Endothelial cell of umbilical vein (primary cell): ENCODE measurements at regions not wholly inside any gene's neighbourhood (a gene's known extent, or its start where the extent isn't known, plus 50 kb on each side); places are given as distances from the start of the nearest gene placed in this dataset.

ENCODE experiments used
- BruUV-seq: library from RNA; stranded (reverse); fragments of 400-500 nt; replicated peaks from 2 replicates; lab custom pipeline; 2021; lab: Mats Ljungman, UMichigan
- CTCF ChIA-PET: fragments of 300-600, 350-600 bp; sonication (Branson Sonifier 250); formaldehyde crosslinking; loops from one replicate; lab custom pipeline; 2021; ENCODE audit warnings: antibody characterized with exemption, inconsistent platforms; lab: Charles Lee
- POLR2A ChIA-PET: fragments of 300-600, 350-600 bp; sonication (Branson Sonifier 250); formaldehyde crosslinking; loops from one replicate; lab custom pipeline; 2021; ENCODE audit warnings: antibody characterized with exemption, inconsistent platforms; lab: Charles Lee
- DNase-seq: peaks from one replicate; pipeline ENCODE4 v3.0.0-alpha.2; 2011; ENCODE audit warnings: low read depth, low spot score
- FAIRE-seq: peaks from 2 replicates; lab custom pipeline; 2011; peaks lifted over from hg19 to GRCh38; lab: Jason Lieb, UNC
- H2AFZ ChIP-seq: 2 replicates; pipeline ENCODE4 v1.6.0; 2012; ENCODE audit warnings: low read depth, low read length, control low read depth, inconsistent platforms
- H3K27ac ChIP-seq: 2 replicates; pipeline ENCODE4 v1.5.1; 2011; ENCODE audit warnings: low read depth, mild to moderate bottlenecking, control low read depth, low read length, moderate library complexity; ENCODE audit not compliant: insufficient read depth
- H3K27me3 ChIP-seq, 2 experiments: 2 replicates each; pipeline versions ENCODE4 v1.6.0 to v1.6.1; 2011; ENCODE audit warnings: low read length in 2 of 2, mixed read lengths in 1 of 2; ENCODE audit not compliant: control insufficient read depth in 2 of 2, insufficient read depth in 2 of 2
- H3K36me3 ChIP-seq, 2 experiments: 2 replicates in 1 of 2; 3 replicates in 1 of 2; pipeline ENCODE4 v1.5.1; 2011; ENCODE audit warnings: low read length in 2 of 2, mild to moderate bottlenecking in 1 of 2, moderate library complexity in 1 of 2; ENCODE audit not compliant: control insufficient read depth in 2 of 2, insufficient read depth in 2 of 2; ENCODE audit errors: extremely low read depth in 1 of 2
- H3K4me1 ChIP-seq: 3 replicates; pipeline ENCODE4 v1.5.1; 2011; ENCODE audit warnings: mild to moderate bottlenecking, low read length; ENCODE audit not compliant: control insufficient read depth, insufficient read depth; ENCODE audit errors: extremely low read depth
- H3K4me2 ChIP-seq: 2 replicates; pipeline ENCODE4 v1.6.1; 2011; ENCODE audit warnings: low read length, control low read depth, mixed read lengths; ENCODE audit not compliant: insufficient read depth
- H3K4me3 ChIP-seq, 3 experiments: fragments of 200-600 bp in 1 of 3; sonication (generic), shearing (Covaris generic) in 1 of 3; replicated peaks in 1 of 3; 2 replicates each; pipeline ENCODE4 v1.5.1; 2011 to 2016; ENCODE audit warnings: control low read depth in 3 of 3, low read length in 3 of 3, mild to moderate bottlenecking in 2 of 3, inconsistent platforms in 1 of 3, low read depth in 1 of 3, moderate library complexity in 1 of 3; ENCODE audit not compliant: insufficient read depth in 1 of 3
- H3K79me2 ChIP-seq: 2 replicates; pipeline ENCODE4 v1.6.0; 2012; ENCODE audit warnings: low read length, inconsistent platforms; ENCODE audit not compliant: control insufficient read depth, insufficient read depth
- H3K9ac ChIP-seq: replicated peaks from 2 replicates; pipeline ENCODE3; 2011; ENCODE audit warnings: low read length, control low read depth; ENCODE audit not compliant: insufficient read depth; ENCODE audit errors: extremely low read depth
- H3K9me1 ChIP-seq: replicated peaks from 3 replicates; pipeline ENCODE4 v1.6.0; 2011; ENCODE audit warnings: mild to moderate bottlenecking, low read length; ENCODE audit not compliant: control insufficient read depth, insufficient read depth; ENCODE audit errors: extremely low read depth
- H3K9me3 ChIP-seq: replicated peaks from 2 replicates; pipeline ENCODE4 v1.5.1; 2012; ENCODE audit warnings: low read length, inconsistent platforms; ENCODE audit not compliant: control insufficient read depth, insufficient read depth
- H4K20me1 ChIP-seq: replicated peaks from 2 replicates; pipeline ENCODE3; 2011; ENCODE audit warnings: mild to moderate bottlenecking, low read length; ENCODE audit not compliant: control insufficient read depth, insufficient read depth; ENCODE audit errors: extremely low read depth
- EZH2 ChIP-seq: IDR thresholded peaks from 2 replicates; pipeline ENCODE4 v1.6.1; 2012; ENCODE audit warnings: borderline replicate concordance, low read depth, mild to moderate bottlenecking, moderate library complexity, low read length, inconsistent platforms; ENCODE audit not compliant: severe bottlenecking
- FOS ChIP-seq: IDR thresholded peaks from 2 replicates; pipeline ENCODE4 v1.6.1; 2011; ENCODE audit warnings: mild to moderate bottlenecking, low read length, moderate library complexity, borderline replicate concordance; ENCODE audit not compliant: insufficient read depth
- GATA2 ChIP-seq: IDR thresholded peaks from 2 replicates; pipeline ENCODE4 v1.7.0; 2011; ENCODE audit warnings: low read depth, mild to moderate bottlenecking, moderate library complexity, mixed read lengths, low read length; ENCODE audit not compliant: insufficient read length, insufficient read depth
- JUN ChIP-seq: IDR thresholded peaks from 2 replicates; pipeline ENCODE4 v1.6.1; 2011; ENCODE audit warnings: borderline replicate concordance, low read depth; ENCODE audit not compliant: insufficient read length, insufficient read depth
- POLR2AphosphoS5 ChIP-seq: IDR thresholded peaks from 2 replicates; pipeline ENCODE4 v1.6.1; 2012; ENCODE audit warnings: low read depth, mild to moderate bottlenecking, control low read depth, low read length, moderate library complexity; ENCODE audit not compliant: insufficient read depth
- dilution Hi-C: fragments of 300-500 bp; cut with MboI; formaldehyde crosslinking; loops from one replicate; pipeline ENCODE4 v1.15.0; 2019; ENCODE audit warnings: low sequenced_read_pairs; ENCODE audit not compliant: extremely low pct_ligation_motif_present
- intact Hi-C: fragments of 100-400 bp; cut with micrococcal nuclease; formaldehyde crosslinking; loops from one replicate; pipeline ENCODE4 v1.10.0; 2022

DNA sequence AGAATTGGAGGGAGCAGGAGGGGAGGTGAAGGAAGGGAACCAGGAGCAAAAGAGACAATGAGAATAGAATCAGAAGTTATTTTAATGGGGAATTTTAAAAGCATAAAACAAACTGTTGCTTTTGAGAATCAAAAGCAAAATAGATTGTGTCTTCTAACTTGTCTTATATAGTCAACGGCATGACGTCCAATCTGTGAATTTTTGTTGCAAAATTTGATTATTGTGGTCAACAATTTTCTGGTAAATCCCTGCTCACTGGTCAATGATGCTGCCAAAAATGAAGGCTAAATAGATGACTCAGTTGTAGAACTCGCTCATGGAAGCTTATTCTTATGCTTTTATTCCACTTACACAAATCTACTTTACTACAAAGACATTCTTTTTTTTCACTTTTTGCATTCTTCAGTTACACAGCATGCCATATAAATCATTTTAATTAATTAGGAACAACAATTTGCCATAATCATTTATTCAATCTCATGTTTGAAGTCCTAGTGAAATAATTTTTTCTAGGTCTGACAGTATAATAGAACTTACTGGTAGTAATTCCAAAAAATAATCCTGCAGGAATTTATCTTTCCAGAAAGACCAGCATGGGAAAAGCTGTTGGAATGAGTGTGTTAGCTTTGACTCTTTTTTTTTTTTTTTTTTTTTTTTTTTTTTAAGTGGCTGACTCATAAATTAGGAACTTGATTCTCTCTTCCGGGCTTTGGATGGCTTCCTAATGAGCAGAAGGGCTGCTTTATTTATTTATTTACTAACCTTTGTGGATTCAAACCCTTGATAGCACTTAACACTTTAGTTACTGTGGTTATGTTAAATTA, 256.9 kb downstream of the SPRY2 start:
- no peaks in the 10 kb centered on the region for H3K9me3 ChIP-seq
- ChIA-PET CTCF (interaction anchor here (0.6 to 1.2 kb wide), 3 partner anchors 35 to 309 kb away, joined by 3 to 4 read pairs (median 3); no protein-coding TSS in a partner anchor), POLR2A (interaction anchor here (0.6 to 1.2 kb wide), 2 partner anchors 49 to 134 kb away, joined by 3 read pairs; no protein-coding TSS in a partner anchor)
- intact Hi-C loops (loop anchor here (1.0 to 2.0 kb wide), 8 partner anchors 34 to 405 kb away; partner anchors contain the start of gene SPRY2), dilution Hi-C loops (no loop called here)
- DNase-seq (peak; percentile 75), FAIRE-seq (no peak)
- TF ChIP-seq JUN, result peak; percentile 79
- no peak for TF ChIP-seq EZH2
- TF ChIP-seq FOS, result peak; percentile 79
- TF ChIP-seq POLR2AphosphoS5, result peak; percentile 19
- peak; percentile 38 for TF ChIP-seq GATA2
- TSS peak; percentile 28 for BruUV-seq
- peak overlapping the region; percentile 97 for H3K27ac ChIP-seq
- peak overlapping the region; percentile 78 for H3K9ac ChIP-seq
- H3K27me3 ChIP-seq, result no peaks in the 10 kb centered on the region
- H3K4me2 ChIP-seq, result peak overlapping the region; percentile 96
- H2AFZ ChIP-seq, result peak overlapping the region; percentile 79
- H3K36me3 ChIP-seq, result no peaks in the 10 kb centered on the region
- peaks cover 27% of the 10 kb centered on the region for H3K4me1 ChIP-seq
- H4K20me1 ChIP-seq, result no peaks in the 10 kb centered on the region
- H3K79me2 ChIP-seq, result no peaks in the 10 kb centered on the region
- no peaks in the 10 kb centered on the region for H3K9me1 ChIP-seq
- peak overlapping the region in 1 of 3 experiments; percentile 52 for H3K4me3 ChIP-seq
